ENCODE measurements at regions not wholly inside any gene's neighbourhood (a gene's known extent, or its start where the extent isn't known, plus 50 kb on each side); places are given as distances from the start of the nearest gene placed in this dataset.
"Not testable (repeated sequence)": the region's sequence is repeated elsewhere in the genome, so short reads cannot be mapped to it uniquely, and the experiment has no call there.

GRCh38 chr1:147050654-147051053, 112.5 kb downstream of the NBPF12 start:
- no peaks in the 10 kb centered on the region for H3K4me1 Mint-ChIP-seq (ENCODE audit: low read depth, unreplicated experiment)
- no peak overlapping the region for H3K4me3 Mint-ChIP-seq (ENCODE audit: unreplicated experiment)
- H3K27ac Mint-ChIP-seq (ENCODE audit: unreplicated experiment) = no peak overlapping the region
- no peak for DNase-seq
- TF ChIP-seq, protein P1, sequence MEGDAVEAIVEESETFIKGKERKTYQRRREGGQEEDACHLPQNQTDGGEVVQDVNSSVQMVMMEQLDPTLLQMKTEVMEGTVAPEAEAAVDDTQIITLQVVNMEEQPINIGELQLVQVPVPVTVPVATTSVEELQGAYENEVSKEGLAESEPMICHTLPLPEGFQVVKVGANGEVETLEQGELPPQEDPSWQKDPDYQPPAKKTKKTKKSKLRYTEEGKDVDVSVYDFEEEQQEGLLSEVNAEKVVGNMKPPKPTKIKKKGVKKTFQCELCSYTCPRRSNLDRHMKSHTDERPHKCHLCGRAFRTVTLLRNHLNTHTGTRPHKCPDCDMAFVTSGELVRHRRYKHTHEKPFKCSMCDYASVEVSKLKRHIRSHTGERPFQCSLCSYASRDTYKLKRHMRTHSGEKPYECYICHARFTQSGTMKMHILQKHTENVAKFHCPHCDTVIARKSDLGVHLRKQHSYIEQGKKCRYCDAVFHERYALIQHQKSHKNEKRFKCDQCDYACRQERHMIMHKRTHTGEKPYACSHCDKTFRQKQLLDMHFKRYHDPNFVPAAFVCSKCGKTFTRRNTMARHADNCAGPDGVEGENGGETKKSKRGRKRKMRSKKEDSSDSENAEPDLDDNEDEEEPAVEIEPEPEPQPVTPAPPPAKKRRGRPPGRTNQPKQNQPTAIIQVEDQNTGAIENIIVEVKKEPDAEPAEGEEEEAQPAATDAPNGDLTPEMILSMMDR (IDR thresholded peaks at IDR 0.05; ENCODE audit: partially characterized antibody, unreplicated experiment) = no peak
- H3K36me3 Mint-ChIP-seq (ENCODE audit: unreplicated experiment) = no peaks in the 10 kb centered on the region
- peaks cover 2% of the 10 kb centered on the region for H3K27me3 Mint-ChIP-seq (ENCODE audit: unreplicated experiment)
- H3K9me3 Mint-ChIP-seq (ENCODE audit: unreplicated experiment) = no peaks in the 10 kb centered on the region

GRCh38 chr1:147046863-147047394, 108.8 kb downstream of the NBPF12 start:
- H3K9me3 Mint-ChIP-seq (ENCODE audit: unreplicated experiment); H3K4me1 Mint-ChIP-seq (ENCODE audit: low read depth, unreplicated experiment); DNase-seq; H3K27ac Mint-ChIP-seq (ENCODE audit: unreplicated experiment); H3K27me3 Mint-ChIP-seq (ENCODE audit: unreplicated experiment); H3K4me3 Mint-ChIP-seq (ENCODE audit: unreplicated experiment); H3K36me3 Mint-ChIP-seq (ENCODE audit: unreplicated experiment): not testable (repeated sequence)

- DNase-seq = no peak
- TF ChIP-seq, protein P1 (IDR thresholded peaks at IDR 0.05; ENCODE audit: partially characterized antibody, unreplicated experiment) = no peak
- peaks cover 2% of the 10 kb centered on the region for H3K27me3 Mint-ChIP-seq (ENCODE audit: unreplicated experiment)
- H3K4me3 Mint-ChIP-seq (ENCODE audit: unreplicated experiment) = no peak overlapping the region
- no peaks in the 10 kb centered on the region for H3K9me3 Mint-ChIP-seq (ENCODE audit: unreplicated experiment)
- H3K4me1 Mint-ChIP-seq (ENCODE audit: low read depth, unreplicated experiment) = no peaks in the 10 kb centered on the region
- no peak overlapping the region for H3K27ac Mint-ChIP-seq (ENCODE audit: unreplicated experiment)
- no peaks in the 10 kb centered on the region for H3K36me3 Mint-ChIP-seq (ENCODE audit: unreplicated experiment)
Measured at GRCh38 chr1:147046189-147046862, 108.2 kb downstream of the NBPF12 start.

Data from glutamatergic neuron (in vitro differentiated cells).